Right lobe of liver (tissue), 4 donors: ENCODE measurements at regions not wholly inside any gene's neighbourhood (a gene's known extent, or its start where the extent isn't known, plus 50 kb on each side); places are given as distances from the start of the nearest gene placed in this dataset.

Experiments used
- CTCF ChIP-seq, 4 donors: fragments of 200-600 bp in 3 of 4; fragments of 450-650 bp in 1 of 4; IDR thresholded peaks; one replicate each; pipeline versions ENCODE4 v1.5.1 to v1.8.0; 2016 to 2022; ENCODE audit warnings: antibody characterized with exemption in 4 of 4, mild to moderate bottlenecking in 2 of 4
- POLR2A ChIP-seq: fragments of 450-650 bp; IDR thresholded peaks from one replicate; pipeline ENCODE4 v1.6.1; 2017; ENCODE audit warnings: antibody characterized with exemption, mild to moderate bottlenecking
- donor health status: DM: no; HTN: no; CAD: no.
- donor health status: DM: no; HTN: no; CAD: no.
- donor health status: DM: no; HTN: yes; CAD: no.

GRCh38 chr10:28993861-28994260, 295.0 kb upstream of the LYZL1 start:
- no peak for TF ChIP-seq POLR2A
- TF ChIP-seq CTCF (IDR thresholded peaks at IDR 0.05): no peak
